ENCODE measurements at regions not wholly inside any gene's neighbourhood (a gene's known extent, or its start where the extent isn't known, plus 50 kb on each side); places are given as distances from the start of the nearest gene placed in this dataset.

GRCh38 chr5:4156889-4157288 lies 561.3 kb downstream of the IRX1 start:
- TF ChIP-seq MYC (IDR thresholded peaks at IDR 0.05; ENCODE audit: low read depth, low read length) (no peak), MAX (IDR thresholded peaks at IDR 0.05; ENCODE audit: insufficient read depth, insufficient read length) (no peak), CTCF (IDR thresholded peaks at IDR 0.05; ENCODE audit: extremely low read depth in 1 of 2, insufficient read depth in 1 of 2, low read depth in 1 of 2, low read length in 2 of 2) (no peak), FOS (IDR thresholded peaks at IDR 0.05; ENCODE audit: borderline replicate concordance, insufficient read depth, low read length) (no peak), EZH2 (IDR thresholded peaks at IDR 0.05; ENCODE audit: borderline replicate concordance, low read depth, low read length, severe bottlenecking) (no peak), POLR2AphosphoS5 (IDR thresholded peaks at IDR 0.05; ENCODE audit: insufficient read depth, low read depth, low read length) (no peak), JUN (IDR thresholded peaks at IDR 0.05; ENCODE audit: borderline replicate concordance, insufficient read depth, insufficient read length, low read depth) (no peak), POLR2A (IDR thresholded peaks at IDR 0.05; ENCODE audit: low read depth, low read length) (no peak)
- no peak overlapping the region for H3K4me2 ChIP-seq (ENCODE audit: insufficient read depth, low read length)
- H3K36me3 ChIP-seq (ENCODE audit: control insufficient read depth in 2 of 2, extremely low read depth in 1 of 2, insufficient read depth in 2 of 2, low read length in 2 of 2): no peaks in the 10 kb centered on the region

More at GRCh38 chr5:4156889-4157288, 561.3 kb downstream of the IRX1 start:
- ChIA-PET CTCF (no interaction called here), POLR2A (no interaction called here)
- peaks cover 5% of the 10 kb centered on the region for H3K9me3 ChIP-seq (replicated peaks; ENCODE audit: control insufficient read depth, insufficient read depth, low read length)
- no peaks in the 10 kb centered on the region for H3K27me3 ChIP-seq (ENCODE audit: control insufficient read depth in 2 of 2, insufficient read depth in 2 of 2, low read length in 2 of 2)
- no peaks in the 10 kb centered on the region for H3K79me2 ChIP-seq (ENCODE audit: control insufficient read depth, insufficient read depth, low read length)
- intact Hi-C loops (cut with micrococcal nuclease): no loop called here
- dilution Hi-C loops (cut with MboI; ENCODE audit: extremely low pct_ligation_motif_present, low sequenced_read_pairs): no loop called here
- H3K27ac ChIP-seq (ENCODE audit: insufficient read depth, low read depth, low read length): no peak overlapping the region
- no peak overlapping the region for H3K4me3 ChIP-seq (replicated peaks in 1 of 3; ENCODE audit: insufficient read depth in 1 of 3, low read depth in 1 of 3, low read length in 3 of 3)
- no peak overlapping the region for H2AFZ ChIP-seq (ENCODE audit: low read depth, low read length)
- no peaks in the 10 kb centered on the region for H4K20me1 ChIP-seq (replicated peaks; ENCODE audit: control insufficient read depth, extremely low read depth, insufficient read depth, low read length)
- no peaks in the 10 kb centered on the region for H3K9me1 ChIP-seq (replicated peaks; ENCODE audit: control insufficient read depth, extremely low read depth, insufficient read depth, low read length)
- no TSS peak for BruUV-seq (replicated peaks)
- FAIRE-seq: no peak
- no peak for DNase-seq (ENCODE audit: low read depth, low spot score)
- no peak overlapping the region for H3K9ac ChIP-seq (replicated peaks; ENCODE audit: extremely low read depth, insufficient read depth, low read length)
- no peaks in the 10 kb centered on the region for H3K4me1 ChIP-seq (ENCODE audit: control insufficient read depth, extremely low read depth, insufficient read depth, low read length)
